AG04449 (cell line): ENCODE measurements at regions not wholly inside any gene's neighbourhood (a gene's known extent, or its start where the extent isn't known, plus 50 kb on each side); places are given as distances from the start of the nearest gene placed in this dataset.

ENCODE experiments used
- CTCF ChIA-PET: fragments of 350-600 bp; formaldehyde crosslinking; extraction: SDS; loops from one replicate; lab custom pipeline; 2021; ENCODE audit warnings: antibody characterized with exemption; lab: Yijun Ruan, JAX
- POLR2A ChIA-PET: fragments of 400-600, 350-600 bp; formaldehyde crosslinking; extraction: SDS; loops from one replicate; lab custom pipeline; 2020; ENCODE audit warnings: antibody characterized with exemption, inconsistent platforms; lab: Yijun Ruan, JAX
- DNase-seq: peaks from one replicate; pipeline ENCODE4 v3.0.0-alpha.2; 2010; ENCODE audit warnings: low read depth, low spot score
- H3K4me3 ChIP-seq: 2 replicates; pipeline ENCODE4 v1.5.1; 2011; ENCODE audit warnings: low read depth, mild to moderate bottlenecking, control low read depth, low read length
- TF ChIP-seq, protein P1 (sequence below): IDR thresholded peaks from one replicate; pipeline ENCODE4 v1.5.1; 2011; ENCODE audit warnings: mild to moderate bottlenecking, moderate library complexity, low read length, control low read depth, inconsistent platforms; ENCODE audit not compliant: insufficient read depth; ENCODE audit errors: missing control alignments

DNA sequence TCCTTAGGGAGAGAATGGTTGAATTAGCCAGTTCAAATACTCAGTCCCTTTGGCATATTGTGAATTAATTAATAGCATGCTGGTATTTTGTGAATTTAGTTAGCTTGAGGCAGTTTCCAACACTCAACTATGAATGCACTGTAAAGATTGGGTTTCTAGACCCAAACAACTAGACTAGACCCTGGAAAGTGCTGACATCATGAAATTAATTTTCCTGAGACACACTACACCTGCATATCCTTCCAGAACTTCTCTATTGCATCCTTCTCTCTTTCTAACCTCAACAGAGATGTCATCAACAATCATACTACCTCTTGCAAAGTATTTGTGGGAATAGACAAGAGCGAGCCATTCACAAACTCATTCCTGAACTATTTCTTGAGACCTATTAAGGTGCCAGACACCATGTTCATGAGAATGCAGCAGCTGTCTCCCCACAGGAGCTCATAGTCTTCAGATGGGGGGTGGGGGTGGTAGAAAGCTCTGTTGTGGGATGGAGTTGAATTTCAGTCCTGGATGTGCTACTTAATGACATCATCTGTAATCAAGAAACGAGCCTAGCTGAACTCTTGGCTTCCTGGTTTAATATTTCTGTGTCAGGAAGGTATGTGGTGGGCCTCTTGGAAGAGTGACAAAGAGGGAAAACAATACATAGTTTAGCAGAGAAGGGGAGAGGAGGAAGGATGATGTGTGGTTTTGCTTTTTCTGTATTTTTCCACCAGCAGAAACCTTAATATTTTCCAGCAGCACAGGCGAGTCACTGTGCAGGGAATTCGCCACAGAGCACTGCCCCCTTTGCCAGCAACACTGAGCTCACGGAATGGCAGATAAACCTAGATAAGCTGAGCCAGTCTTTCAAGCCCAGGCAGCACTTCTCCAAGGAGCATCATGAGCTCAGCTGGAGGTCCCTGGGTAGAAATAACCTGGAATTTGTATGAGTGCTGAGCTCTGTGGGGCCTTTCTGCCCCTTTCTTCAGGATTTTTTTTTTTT is 53.1 kb upstream of the CYSLTR2 start:
- no peak for DNase-seq
- TF ChIP-seq, protein P1, sequence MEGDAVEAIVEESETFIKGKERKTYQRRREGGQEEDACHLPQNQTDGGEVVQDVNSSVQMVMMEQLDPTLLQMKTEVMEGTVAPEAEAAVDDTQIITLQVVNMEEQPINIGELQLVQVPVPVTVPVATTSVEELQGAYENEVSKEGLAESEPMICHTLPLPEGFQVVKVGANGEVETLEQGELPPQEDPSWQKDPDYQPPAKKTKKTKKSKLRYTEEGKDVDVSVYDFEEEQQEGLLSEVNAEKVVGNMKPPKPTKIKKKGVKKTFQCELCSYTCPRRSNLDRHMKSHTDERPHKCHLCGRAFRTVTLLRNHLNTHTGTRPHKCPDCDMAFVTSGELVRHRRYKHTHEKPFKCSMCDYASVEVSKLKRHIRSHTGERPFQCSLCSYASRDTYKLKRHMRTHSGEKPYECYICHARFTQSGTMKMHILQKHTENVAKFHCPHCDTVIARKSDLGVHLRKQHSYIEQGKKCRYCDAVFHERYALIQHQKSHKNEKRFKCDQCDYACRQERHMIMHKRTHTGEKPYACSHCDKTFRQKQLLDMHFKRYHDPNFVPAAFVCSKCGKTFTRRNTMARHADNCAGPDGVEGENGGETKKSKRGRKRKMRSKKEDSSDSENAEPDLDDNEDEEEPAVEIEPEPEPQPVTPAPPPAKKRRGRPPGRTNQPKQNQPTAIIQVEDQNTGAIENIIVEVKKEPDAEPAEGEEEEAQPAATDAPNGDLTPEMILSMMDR, result no peak
- no peak overlapping the region for H3K4me3 ChIP-seq
- ChIA-PET CTCF (interaction anchor here (0.6 to 10.0 kb wide), 5 partner anchors 16 to 267 kb away, joined by 3 to 219 read pairs (median 3); no protein-coding TSS in a partner anchor), POLR2A (interaction anchor here (0.6 kb wide), 1 partner anchor 139 kb away, joined by 4 read pairs; no protein-coding TSS in a partner anchor)

DNA sequence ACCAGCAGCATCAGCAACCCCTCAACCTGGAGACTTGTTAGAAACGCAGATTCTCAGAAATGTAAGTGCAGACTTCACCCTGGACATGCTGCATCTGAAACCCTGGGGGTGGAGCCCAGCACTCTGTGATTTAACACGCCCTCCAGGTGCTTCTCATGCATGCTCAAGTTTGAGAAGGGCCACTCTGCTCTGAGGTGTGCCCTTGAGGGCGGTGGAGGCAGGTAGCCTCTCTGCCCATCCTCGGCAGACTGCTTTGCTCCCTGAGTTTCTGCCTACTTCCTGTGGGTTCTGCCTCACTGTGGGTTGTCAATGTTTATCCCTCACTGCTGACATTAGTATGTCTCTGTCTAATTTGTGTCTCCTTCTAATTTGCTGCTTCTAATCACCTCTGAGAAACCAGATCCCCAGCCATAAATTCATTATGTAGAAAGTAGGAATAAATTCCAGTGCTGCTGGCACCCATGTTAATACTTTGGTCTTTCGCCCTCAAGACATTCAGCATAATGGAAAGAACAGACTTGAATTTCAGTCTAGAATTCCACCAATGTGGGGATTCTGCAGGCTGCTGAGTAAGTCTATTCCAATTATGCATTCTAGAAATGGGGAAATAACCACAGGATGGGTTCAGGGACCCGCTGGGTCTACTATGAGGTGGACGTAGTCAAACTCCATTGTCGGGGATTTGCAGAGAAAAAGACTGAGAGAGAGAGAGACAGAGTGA is 51.3 kb upstream of the CYSLTR2 start:
- no peak overlapping the region for H3K4me3 ChIP-seq
- ChIA-PET POLR2A (no interaction called here), CTCF (interaction anchor here (10.0 kb wide), 1 partner anchor 168 kb away, joined by 219 read pairs; no protein-coding TSS in a partner anchor)
- TF ChIP-seq, protein P1, result no peak
- DNase-seq, result no peak

DNA sequence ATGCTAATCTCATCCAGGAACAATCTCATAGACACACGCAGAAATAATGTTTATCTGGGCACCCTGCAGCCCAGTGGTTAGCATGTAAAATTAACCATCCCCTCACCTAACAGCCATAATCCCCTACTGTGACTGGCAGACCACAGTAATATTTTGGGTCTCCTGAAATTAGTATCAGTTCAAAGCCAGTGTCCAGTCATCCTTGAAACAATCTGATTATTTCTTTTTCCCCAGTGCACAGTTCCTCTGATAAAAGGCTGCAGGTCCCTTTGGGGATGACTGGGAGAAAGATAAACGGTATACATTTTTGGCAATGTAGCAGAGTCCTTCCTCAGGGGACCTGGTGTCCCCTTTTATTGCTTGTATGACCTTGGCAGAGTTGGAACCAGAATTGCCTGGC is 50.4 kb upstream of the CYSLTR2 start:
- ChIA-PET CTCF (no interaction called here), POLR2A (no interaction called here)
- H3K4me3 ChIP-seq, result no peak overlapping the region
- TF ChIP-seq, protein P1, result no peak
- DNase-seq, result no peak
